H9 (cell line): ENCODE measurements at regions not wholly inside any gene's neighbourhood (a gene's known extent, or its start where the extent isn't known, plus 50 kb on each side); places are given as distances from the start of the nearest gene placed in this dataset.

Experiments used
- DNase-seq: peaks from one replicate; pipeline ENCODE4 v3.0.0-alpha.2; 2017
- H2AFZ ChIP-seq: one replicate; pipeline ENCODE4 v1.6.1; 2013; ENCODE audit warnings: mild to moderate bottlenecking, low read length, control low read depth, moderate library complexity
- H2AK5ac ChIP-seq: 2 replicates; pipeline ENCODE4 v1.6.1; 2013; ENCODE audit warnings: low read length, control low read depth, mixed read lengths; ENCODE audit not compliant: insufficient read length
- H2BK120ac ChIP-seq: one replicate; pipeline ENCODE4 v1.6.1; 2013; ENCODE audit warnings: low read depth, mild to moderate bottlenecking, low read length, control low read depth, inconsistent platforms; ENCODE audit not compliant: poor library complexity, severe bottlenecking
- H2BK12ac ChIP-seq: 2 replicates; pipeline ENCODE4 v1.6.1; 2013; ENCODE audit warnings: low read length, control low read depth, mixed read lengths, low read depth; ENCODE audit not compliant: insufficient read length
- H2BK15ac ChIP-seq: 2 replicates; pipeline ENCODE4 v1.6.1; 2013; ENCODE audit warnings: low read depth, low read length, control low read depth
- H2BK20ac ChIP-seq: one replicate; pipeline ENCODE4 v1.6.1; 2013; ENCODE audit warnings: low read depth, mild to moderate bottlenecking, low read length, control low read depth, inconsistent platforms; ENCODE audit not compliant: poor library complexity, severe bottlenecking
- H2BK5ac ChIP-seq: 2 replicates; pipeline ENCODE4 v1.6.1; 2013; ENCODE audit warnings: low read length, control low read depth, mixed read lengths; ENCODE audit not compliant: insufficient read length
- H3K14ac ChIP-seq: 2 replicates; pipeline ENCODE4 v1.6.1; 2013; ENCODE audit warnings: low read length, control low read depth; ENCODE audit not compliant: insufficient read depth
- H3K18ac ChIP-seq: 2 replicates; pipeline ENCODE4 v1.6.1; 2013; ENCODE audit warnings: low read depth, mild to moderate bottlenecking, mixed read lengths, low read length, control low read depth; ENCODE audit not compliant: insufficient read length
- H3K23ac ChIP-seq: 2 replicates; pipeline ENCODE4 v1.6.1; 2013; ENCODE audit warnings: low read length, control low read depth, mixed read lengths, low read depth; ENCODE audit not compliant: insufficient read length
- H3K23me2 ChIP-seq: 2 replicates; pipeline ENCODE4 v1.6.1; 2013; ENCODE audit warnings: low read depth, mild to moderate bottlenecking, mixed read lengths, low read length, control low read depth; ENCODE audit not compliant: insufficient read length, poor library complexity, severe bottlenecking
- H3K27ac ChIP-seq: 2 replicates; pipeline ENCODE4 v1.5.1; 2013; ENCODE audit warnings: low read length, control low read depth, mixed read lengths, low read depth; ENCODE audit not compliant: insufficient read length
- H3K27me3 ChIP-seq: 2 replicates; pipeline ENCODE4 v1.6.1; 2013; ENCODE audit warnings: low read length, control low read depth, inconsistent platforms; ENCODE audit not compliant: insufficient read depth
- H3K4ac ChIP-seq: 2 replicates; pipeline ENCODE4 v1.6.1; 2013; ENCODE audit warnings: low read depth, mild to moderate bottlenecking, control low read depth, inconsistent platforms, low read length, moderate library complexity
- H3K4me1 ChIP-seq: 2 replicates; pipeline ENCODE4 v1.6.1; 2013; ENCODE audit warnings: low read length, control low read depth, inconsistent platforms; ENCODE audit not compliant: insufficient read depth
- H3K4me2 ChIP-seq: 2 replicates; pipeline ENCODE4 v1.6.1; 2013; ENCODE audit warnings: low read length, control low read depth, mixed read lengths; ENCODE audit not compliant: insufficient read length, insufficient read depth
- H3K56ac ChIP-seq: 2 replicates; pipeline ENCODE4 v1.6.1; 2013; ENCODE audit warnings: low read depth, mild to moderate bottlenecking, mixed read lengths, low read length, control low read depth; ENCODE audit not compliant: insufficient read length
- H3K79me1 ChIP-seq: 2 replicates; pipeline ENCODE4 v1.6.1; 2013; ENCODE audit warnings: low read depth, mild to moderate bottlenecking, moderate library complexity, low read length, control low read depth, inconsistent platforms; ENCODE audit not compliant: insufficient read depth, poor library complexity, severe bottlenecking
- H3K79me2 ChIP-seq: 2 replicates; pipeline ENCODE4 v1.6.1; 2013; ENCODE audit warnings: low read length, control low read depth, inconsistent platforms; ENCODE audit not compliant: insufficient read depth
- H3K9ac ChIP-seq: 2 replicates; pipeline ENCODE4 v1.6.1; 2013; ENCODE audit warnings: low read length, control low read depth, mixed read lengths; ENCODE audit not compliant: insufficient read length; ENCODE audit errors: extremely low read depth
- H3K9me3 ChIP-seq: one replicate; pipeline ENCODE4 v1.6.1; 2013; ENCODE audit warnings: low read depth, low read length, inconsistent platforms; ENCODE audit not compliant: control insufficient read depth
- H3T11ph ChIP-seq: one replicate; pipeline ENCODE4 v1.6.1; 2013; ENCODE audit warnings: mild to moderate bottlenecking, low read length, control low read depth, inconsistent platforms
- H4K20me1 ChIP-seq: one replicate; pipeline ENCODE4 v1.6.1; 2013; ENCODE audit not compliant: control insufficient read depth, insufficient read length, insufficient read depth
- H4K5ac ChIP-seq: 2 replicates; pipeline ENCODE4 v1.6.1; 2013; ENCODE audit warnings: low read depth, mild to moderate bottlenecking, mixed read lengths, low read length, control low read depth; ENCODE audit not compliant: insufficient read length
- H4K8ac ChIP-seq: replicated peaks from 2 replicates; pipeline ENCODE4 v1.6.1; 2013; ENCODE audit warnings: low read length, control low read depth, mixed read lengths, low read depth; ENCODE audit not compliant: insufficient read length
- H4K91ac ChIP-seq: 2 replicates; pipeline ENCODE4 v1.6.1; 2013; ENCODE audit warnings: low read depth, mild to moderate bottlenecking, moderate library complexity, mixed read lengths, low read length, control low read depth; ENCODE audit not compliant: insufficient read length
- H3K27ac Mint-ChIP-seq, 3 experiments: 2 replicates in 2 of 3; 3 replicates in 1 of 3; pipeline ENCODE4 v1.8.0; 2020 to 2021; ENCODE audit warnings: mixed read lengths in 3 of 3, mild to moderate bottlenecking in 1 of 3, moderate library complexity in 1 of 3
- H3K27me3 Mint-ChIP-seq: 2 replicates; pipeline ENCODE4 v1.8.0; 2021; ENCODE audit warnings: low read depth, mild to moderate bottlenecking, moderate library complexity, mixed read lengths
- H3K36me3 Mint-ChIP-seq, 3 experiments: 2 replicates in 2 of 3; 3 replicates in 1 of 3; pipeline ENCODE4 v1.8.0; 2020 to 2021; ENCODE audit warnings: low read depth in 3 of 3, mixed read lengths in 3 of 3; ENCODE audit not compliant: insufficient read depth in 1 of 3
- H3K4me1 Mint-ChIP-seq, 2 experiments: 2 replicates each; pipeline ENCODE4 v1.8.0; 2020; ENCODE audit warnings: mixed read lengths in 2 of 2
- H3K4me3 Mint-ChIP-seq, 2 experiments: 2 replicates in 1 of 2; 3 replicates in 1 of 2; pipeline ENCODE4 v1.8.0; 2020 to 2021; ENCODE audit warnings: mild to moderate bottlenecking in 2 of 2, mixed read lengths in 2 of 2, moderate library complexity in 1 of 2
- H3K9me3 Mint-ChIP-seq, 2 experiments: 2 replicates in 1 of 2; 3 replicates in 1 of 2; pipeline ENCODE4 v1.8.0; 2020; ENCODE audit warnings: mild to moderate bottlenecking in 2 of 2, mixed read lengths in 2 of 2, moderate library complexity in 1 of 2
- CTCF ChIP-seq: fragments of 200-600 bp; sonication (generic); conservative IDR thresholded peaks from 3 replicates; pipeline ENCODE4 v1.8.0; 2021; ENCODE audit warnings: antibody characterized with exemption, mild to moderate bottlenecking
- WGBS: extraction: QIAGEN DNeasy Blood & Tissue Kit; methylation state at CpG from one replicate; pipeline ENCODE4 v1.1.7; 2013; ENCODE audit warnings: missing lambda C conversion rate, low lambda C conversion rate, mixed read lengths; ENCODE audit not compliant: insufficient read length; ENCODE audit errors: extremely low coverage; 5-methylcytosine and 5-hydroxymethylcytosine counted together

DNA sequence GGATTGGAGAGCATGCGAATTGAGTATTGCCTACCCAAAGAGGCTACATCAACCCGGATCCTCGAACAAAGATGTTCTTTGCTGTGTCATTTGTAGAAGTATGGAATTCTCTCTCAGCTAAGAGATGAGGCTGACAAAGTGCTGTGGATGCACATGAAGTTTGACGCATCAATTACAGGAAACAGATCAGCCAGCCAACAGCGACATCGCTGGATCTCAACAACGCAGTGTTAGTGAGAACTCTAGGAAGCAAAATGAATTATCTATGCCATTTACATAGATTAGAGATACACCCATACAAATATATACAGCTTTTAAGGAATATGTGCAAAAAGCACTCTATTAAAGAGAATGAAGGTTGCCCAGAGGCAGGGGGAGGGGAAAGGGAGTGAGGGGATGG, 160.6 kb upstream of the RGMA start:
- Histone ChIP-seq H4K8ac (no peak overlapping the region), H3K14ac (no peak overlapping the region), H3K4me1 (no peaks in the 10 kb centered on the region; the same call in 1 of the 2 replicates), H3K9me3 (no peaks in the 10 kb centered on the region), H3K23ac (no peak overlapping the region), H2AFZ (no peak overlapping the region), H2BK15ac (no peak overlapping the region), H3K4ac (no peak overlapping the region), H3K4me2 (no peak overlapping the region), H2AK5ac (no peak overlapping the region), H2BK12ac (no peak overlapping the region), H2BK5ac (no peak overlapping the region), H2BK20ac (no peak overlapping the region), H4K5ac (no peak overlapping the region), H3K27me3 (no peaks in the 10 kb centered on the region), H3K23me2 (no peaks in the 10 kb centered on the region), H3K56ac (no peak overlapping the region), H3T11ph (no peak overlapping the region), H3K18ac (no peak overlapping the region), H3K79me2 (no peaks in the 10 kb centered on the region), H3K27ac (no peak overlapping the region), H4K91ac (no peak overlapping the region), H2BK120ac (no peak overlapping the region), H3K9ac (no peak overlapping the region), H3K79me1 (no peaks in the 10 kb centered on the region), H4K20me1 (no peaks in the 10 kb centered on the region)
- Mint-ChIP-seq H3K4me1 (peaks cover 10 to 31% of the 10 kb centered on the region in 2 experiments), H3K27ac (no peak overlapping the region), H3K27me3 (peaks cover 53% of the 10 kb centered on the region), H3K9me3 (no peaks in the 10 kb centered on the region), H3K36me3 (no peaks in the 10 kb centered on the region; a peak in 1 of 7 replicates), H3K4me3 (no peak overlapping the region)
- no CpG with 5 or more reads among the region's 7 CpGs for WGBS
- no peak for TF ChIP-seq CTCF
- peak; percentile 3 for DNase-seq
